Activated effector memory CD4-positive, alpha-beta T cell treated with anti-CD3 and anti-CD28 coated beads, Interleukin-2, amount 50 U/mL, for 16 hours (primary cell): ENCODE measurements at regions not wholly inside any gene's neighbourhood (a gene's known extent, or its start where the extent isn't known, plus 50 kb on each side); places are given as distances from the start of the nearest gene placed in this dataset.
"Not testable (repeated sequence)": the region's sequence is repeated elsewhere in the genome, so short reads cannot be mapped to it uniquely, and the experiment has no call there.

Experiments
- DNase-seq: peaks from one replicate; pipeline ENCODE4 v3.0.0-alpha.2; 2020

DNA sequence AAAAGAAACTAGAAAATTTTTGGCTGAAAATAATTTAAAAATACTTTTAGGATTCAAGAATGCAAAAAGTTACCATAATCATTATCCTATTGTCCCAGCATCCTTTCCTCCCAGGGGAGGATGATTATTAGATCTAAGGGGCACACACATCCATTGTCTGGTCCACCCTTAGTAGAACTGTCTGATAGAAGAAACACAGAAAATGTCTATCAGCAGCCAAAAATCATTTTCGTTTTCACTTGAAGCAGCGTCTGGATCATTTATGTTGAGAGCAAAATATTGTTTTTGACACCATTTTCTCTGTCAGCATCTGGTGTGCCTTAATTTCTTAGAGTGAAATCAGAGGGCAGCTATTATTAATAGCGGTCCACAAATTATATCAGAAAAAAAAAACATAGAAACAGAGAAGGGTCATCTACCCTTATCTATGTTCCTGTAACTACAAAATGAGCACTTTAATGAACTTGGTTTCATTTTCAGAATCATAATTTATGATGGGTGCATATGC is 446.3 kb downstream of the TRAM1L1 start:
- DNase-seq: no peak

DNA sequence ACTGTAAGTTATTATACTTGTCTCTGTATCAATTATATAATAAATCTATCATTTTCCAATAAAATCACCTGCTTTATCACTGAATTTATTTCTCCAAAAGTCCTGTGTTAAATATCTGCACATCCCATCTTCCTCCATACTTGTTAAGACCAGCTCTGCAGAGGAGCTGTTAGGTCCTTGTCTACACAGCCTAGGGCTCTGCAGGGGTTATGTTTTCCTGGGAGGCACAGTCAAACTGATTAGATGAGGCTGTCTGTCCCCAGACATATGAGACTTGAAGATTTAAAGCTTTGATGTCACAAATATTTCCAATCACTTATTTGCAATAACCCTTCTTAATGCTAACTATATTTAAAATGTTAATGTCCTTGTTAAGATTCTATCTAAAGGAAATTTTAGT is 446.8 kb downstream of the TRAM1L1 start:
- no peak for DNase-seq

DNA sequence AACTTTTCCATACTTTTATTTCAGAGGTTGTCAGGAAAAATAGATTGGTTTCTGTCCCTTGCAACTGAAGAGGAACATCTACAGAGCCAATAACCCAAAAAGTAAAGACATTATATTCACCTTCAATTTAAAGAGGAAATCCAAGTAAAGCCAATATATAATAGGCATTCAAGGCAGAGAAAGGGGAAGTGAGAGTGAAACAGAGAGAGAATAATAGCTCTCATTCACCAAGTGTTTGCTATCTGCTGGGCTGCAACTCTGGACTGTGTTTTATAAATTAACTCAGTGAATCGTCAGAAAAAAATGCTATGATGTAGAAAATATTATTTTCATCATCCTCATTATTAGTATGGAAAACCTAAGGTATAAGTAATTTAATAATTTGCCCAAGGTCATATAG is 448.5 kb downstream of the TRAM1L1 start:
- DNase-seq: no peak

DNA sequence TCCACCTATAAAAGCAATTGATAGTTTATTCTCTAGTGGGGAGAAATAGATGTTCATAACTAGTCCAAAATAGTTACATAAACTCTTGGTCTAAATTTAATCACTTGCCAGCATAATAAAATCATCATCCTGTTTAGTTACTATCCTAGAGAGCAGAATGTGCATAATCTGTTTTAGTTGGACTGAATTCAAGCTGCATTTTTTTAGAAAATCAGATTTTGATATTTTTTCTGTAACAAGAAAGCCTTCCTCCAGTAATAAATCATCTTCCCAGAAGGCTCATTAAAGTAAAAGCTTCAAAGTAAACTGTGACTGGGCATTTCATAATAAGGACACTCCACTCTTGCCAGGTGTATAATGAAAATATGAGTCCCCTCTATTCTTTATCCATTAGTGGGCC is 453.1 kb downstream of the TRAM1L1 start:
- DNase-seq: no peak

DNA sequence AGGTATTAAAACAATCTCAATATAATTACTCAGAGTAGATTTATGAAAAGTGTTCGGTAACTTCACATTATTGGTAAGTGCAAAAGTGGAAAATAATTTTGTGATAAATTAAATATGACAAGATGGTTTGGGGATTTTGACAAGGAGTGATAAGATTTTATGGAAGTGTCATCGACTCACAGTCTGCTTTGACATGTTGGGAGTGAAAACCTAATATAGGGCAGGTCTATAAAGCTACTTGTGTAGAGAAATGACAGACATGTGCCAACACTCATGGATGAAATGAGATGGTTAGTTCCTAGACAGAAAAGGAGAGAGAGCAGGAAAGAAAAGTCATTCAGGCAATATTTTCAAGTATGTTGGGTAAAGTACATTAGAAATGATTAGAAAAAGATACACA is 456.8 kb downstream of the TRAM1L1 start:
- no peak for DNase-seq

DNA sequence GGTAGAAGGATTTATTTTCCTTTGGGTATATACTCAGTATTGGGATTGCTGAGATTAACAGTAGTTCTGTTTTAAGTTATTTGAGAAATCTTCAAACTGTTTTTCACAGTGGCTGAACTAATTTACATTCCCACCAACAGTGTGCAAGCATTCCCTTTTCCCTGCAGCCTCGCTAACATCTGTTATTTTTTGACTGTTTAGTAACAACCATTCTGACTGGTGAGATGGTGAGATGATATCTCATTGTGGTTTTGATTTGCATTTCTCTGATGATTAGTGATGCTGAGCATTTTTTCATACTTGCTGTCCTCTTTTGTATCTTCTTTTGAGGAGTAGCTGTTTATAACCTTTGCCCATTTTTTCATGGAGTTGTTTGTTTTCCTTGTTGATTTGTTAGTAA is 457.8 kb downstream of the TRAM1L1 start:
- DNase-seq: no peak

DNA sequence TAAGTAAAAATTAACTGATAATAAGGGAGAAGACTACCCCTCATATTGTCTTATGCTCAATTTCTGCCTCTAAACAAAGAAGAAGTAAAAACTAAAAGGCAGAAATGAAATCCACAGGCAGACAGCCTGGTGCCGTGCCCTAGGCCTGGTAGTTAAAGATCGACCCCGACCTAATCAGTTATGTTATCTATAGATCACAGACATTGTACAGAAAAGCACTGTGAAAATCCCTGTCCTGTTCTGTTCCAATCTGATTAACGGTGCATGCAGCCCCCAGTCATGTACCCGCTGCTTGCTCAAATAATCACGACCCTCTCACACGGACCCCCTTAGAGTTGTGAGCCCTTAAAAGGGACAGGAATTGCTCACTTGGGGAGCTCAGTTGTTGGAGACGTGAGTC is 465.9 kb downstream of the TRAM1L1 start:
- DNase-seq: not testable (repeated sequence)

DNA sequence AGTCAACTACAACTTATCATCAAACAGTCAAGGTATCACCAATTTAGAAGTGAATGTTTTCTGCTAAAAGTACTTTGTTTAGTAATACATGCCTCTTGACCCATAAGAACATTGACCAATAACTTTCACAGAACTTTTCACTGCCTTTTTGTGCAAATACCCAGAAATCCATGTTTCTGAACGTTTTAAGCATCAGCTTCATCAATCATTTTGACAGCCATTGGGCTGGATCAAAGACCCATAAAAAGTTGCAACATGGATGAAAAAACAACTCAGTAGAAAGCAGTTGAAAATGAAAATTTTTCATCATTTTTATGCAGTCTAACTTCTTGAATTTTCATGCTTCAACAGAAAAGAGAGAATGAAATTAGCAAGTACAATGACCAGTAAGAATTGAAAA is 466.7 kb downstream of the TRAM1L1 start:
- DNase-seq: no peak

DNA sequence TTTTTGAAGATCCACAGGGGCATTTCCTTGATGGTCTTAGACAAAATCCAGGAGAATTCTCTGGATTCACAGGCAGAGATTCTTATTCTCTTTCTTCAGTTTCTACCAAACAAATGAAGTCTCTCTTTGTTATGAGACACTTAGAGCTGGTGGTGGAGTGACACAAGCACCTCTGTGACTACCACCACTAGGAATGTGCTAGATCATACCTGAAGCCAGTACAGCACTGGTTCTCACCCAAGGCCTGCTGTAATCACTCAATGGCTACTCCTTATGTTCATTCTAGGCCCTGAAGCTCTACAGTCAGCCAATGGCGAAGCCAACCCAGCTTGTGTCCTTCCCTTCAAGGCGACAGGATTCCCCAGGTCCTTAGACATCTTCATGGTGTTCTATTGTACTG is 482.3 kb downstream of the TRAM1L1 start:
- no peak for DNase-seq

DNA sequence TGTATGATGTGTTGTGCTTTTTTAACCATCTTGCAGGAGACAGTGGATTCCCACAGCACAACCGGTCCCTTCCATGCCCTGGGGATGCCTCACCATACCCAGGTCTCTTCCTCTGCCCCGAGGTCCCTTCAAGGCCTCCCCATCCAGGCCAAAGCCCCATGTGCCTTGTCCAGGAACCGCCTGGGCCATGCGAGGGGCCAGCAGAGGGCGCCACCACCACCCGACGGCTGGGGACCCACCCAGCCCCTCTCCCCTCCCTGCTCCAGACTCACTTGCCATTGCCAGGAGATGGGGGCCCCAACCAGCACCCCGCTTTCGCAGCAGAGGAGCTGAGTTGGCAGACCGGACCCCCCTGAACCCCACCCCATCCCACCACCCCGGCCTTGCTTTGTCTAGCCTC is 485.5 kb downstream of the TRAM1L1 start:
- DNase-seq: no peak

DNA sequence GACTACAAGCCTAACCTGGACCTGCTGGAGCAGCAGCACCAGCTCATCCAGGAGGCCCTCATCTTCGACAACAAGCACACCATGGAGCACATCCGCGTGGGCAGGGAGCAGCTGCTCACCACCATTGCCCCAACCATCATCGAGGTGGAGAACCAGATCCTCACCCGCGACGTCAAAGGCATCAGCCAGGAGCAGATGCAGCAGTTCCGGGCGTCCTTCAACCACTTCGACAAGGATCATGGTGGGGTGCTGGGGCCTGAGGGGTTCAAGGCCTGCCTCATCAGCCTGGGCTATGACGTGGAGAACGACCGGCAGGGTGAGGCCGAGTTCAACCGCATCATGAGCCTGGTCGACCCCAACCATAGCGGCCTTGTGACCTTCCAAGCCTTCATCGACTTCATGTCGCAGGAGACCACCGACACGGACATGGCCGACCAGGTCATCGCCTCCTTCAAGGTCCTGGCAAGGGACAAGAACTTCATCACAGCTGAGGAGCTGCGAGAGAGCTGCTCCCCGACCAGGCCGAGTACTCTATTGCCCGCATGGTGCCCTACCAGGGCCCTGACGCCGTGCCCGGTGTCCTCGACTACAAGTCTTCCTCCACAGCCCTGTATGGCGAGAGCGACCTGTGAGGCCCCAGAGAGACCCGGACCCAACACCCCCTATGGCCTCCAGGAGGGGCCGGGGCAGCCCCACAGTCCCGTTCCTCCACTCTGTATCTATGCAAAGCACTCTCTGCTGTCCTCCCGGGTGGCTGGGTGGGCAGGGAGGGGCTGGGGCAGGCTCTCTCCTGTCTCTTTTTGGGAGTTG is 486.2 kb downstream of the TRAM1L1 start:
- no peak for DNase-seq

DNA sequence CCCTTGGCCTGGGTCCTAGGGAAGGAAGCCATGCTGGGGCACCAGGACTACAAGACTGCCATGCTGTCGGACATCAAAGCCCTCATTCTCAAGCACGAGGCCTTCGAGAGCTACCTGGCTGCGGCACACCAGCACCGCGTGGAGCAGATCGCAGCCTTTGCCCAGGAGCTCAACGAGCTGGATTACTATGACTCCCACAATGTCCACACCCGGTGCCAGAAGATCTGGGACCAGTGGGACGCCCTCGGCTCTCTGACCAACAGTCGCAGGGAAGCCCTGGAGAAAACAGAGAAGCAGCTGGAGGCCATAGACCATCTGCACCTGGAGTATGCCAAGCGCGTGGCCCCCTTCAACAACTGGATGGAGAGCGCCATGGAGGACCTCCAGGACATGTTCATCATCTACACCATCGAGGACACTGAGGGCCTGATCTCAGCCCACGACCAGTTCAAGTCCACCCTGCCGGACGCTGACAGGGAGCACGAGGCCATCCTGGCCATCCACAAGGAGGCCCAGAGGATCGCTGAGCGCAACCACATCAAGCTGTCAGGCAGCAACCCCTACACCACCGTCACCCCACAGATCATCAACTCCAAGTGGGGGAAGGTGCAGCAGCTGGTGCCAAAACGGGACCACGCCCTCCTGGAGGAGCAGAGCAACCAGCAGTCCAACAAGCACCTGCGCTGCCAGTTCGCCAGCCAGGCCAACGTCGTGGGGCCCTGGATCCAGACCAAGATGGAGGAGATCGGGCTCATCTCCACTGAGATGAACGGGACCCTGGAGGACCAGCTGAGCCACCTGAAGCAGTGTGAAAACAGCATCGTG is 487.0 kb downstream of the TRAM1L1 start:
- DNase-seq: no peak

DNA sequence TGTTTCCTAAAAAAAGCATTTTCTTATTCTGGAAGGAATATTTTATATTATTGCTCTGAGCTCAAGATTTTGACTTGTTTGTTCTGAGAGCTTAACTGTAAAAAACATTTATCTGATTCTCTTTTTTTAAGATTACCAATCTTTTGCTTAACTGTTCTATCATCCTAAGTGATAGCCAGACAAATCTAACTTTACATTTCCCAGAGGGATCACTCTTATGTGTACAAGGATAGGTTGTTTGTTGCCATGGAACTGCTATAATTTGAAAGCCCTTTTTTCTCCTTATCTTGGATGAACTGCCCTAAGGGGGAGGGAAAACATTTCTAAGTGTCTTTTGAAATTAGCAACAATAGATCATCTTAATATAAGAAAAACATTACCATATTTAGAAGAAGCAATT is 494.7 kb downstream of the TRAM1L1 start:
- no peak for DNase-seq

DNA sequence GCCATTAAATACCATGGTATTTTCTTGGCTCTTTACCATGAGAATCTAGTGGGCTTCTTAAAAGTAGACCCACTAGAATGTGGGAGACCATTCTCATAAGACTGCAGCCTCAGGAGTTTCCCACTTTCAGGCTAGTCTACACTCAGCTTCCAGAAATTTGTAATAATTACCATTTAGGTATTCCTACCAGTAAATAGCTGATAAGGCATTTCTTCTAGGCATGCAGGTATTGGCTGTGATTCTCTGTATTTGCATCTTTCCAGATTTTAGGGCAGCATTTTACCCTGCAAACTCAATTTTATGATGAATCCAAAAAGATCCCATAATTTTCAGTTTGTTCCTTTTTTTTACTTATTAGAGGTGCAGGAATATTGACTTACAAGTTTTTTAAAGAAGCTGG is 496.6 kb downstream of the TRAM1L1 start:
- DNase-seq: no peak

DNA sequence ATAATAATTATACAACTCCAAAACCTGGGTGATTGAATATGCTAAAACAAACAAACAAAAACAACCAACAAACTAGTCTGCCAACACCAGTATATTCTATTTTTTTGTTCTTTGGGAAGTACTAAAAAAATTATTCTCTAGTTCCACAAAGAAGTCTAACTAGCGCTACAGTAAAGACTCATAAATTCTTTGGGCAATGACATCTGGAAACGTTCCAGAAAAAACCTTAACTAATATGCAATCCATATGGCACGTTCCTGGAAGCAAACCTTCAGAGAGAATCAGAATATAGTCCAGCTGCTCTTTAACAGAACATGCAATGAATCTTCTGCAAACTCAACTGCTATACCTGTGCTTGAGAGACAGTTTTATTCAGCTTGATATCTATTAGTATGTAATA is 500.1 kb downstream of the TRAM1L1 start:
- no peak for DNase-seq

DNA sequence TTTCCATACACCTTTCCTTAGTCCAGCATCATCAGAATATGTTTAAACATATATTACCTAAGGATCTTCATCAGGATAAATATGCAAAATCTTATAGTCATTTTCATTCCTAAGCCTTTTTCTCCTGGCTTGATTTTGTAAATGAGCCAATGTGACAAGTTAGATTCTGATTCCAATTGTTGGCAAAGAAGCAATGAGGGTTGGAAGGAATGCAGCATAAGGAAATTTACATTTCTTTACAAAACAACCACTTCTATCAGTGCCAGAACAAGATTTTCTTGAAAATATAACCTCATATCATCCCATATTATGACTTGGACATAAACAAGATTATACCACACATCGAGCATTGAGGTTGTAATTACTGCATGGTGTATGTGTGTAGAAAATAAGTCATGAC is 508.1 kb downstream of the TRAM1L1 start:
- DNase-seq: no peak

DNA sequence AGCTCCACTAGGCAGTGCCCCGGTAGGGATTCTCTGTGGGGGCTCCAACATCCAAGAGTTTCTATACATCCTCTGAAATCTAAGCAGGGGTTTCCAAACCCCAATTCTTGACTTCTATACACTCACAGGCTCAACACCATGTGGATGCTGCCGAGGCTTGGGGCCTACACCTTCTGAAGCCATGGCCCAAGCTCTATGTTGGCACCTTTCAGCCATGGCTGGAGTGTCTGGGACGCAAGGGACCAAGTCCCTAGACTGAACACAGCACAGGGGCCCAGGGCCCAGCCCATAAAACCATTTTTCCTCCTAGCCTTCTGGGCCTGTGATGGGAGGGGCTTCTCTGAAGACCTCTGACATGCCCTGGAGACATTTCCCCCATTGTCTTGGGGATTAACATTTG is 511.8 kb downstream of the TRAM1L1 start:
- no peak for DNase-seq

DNA sequence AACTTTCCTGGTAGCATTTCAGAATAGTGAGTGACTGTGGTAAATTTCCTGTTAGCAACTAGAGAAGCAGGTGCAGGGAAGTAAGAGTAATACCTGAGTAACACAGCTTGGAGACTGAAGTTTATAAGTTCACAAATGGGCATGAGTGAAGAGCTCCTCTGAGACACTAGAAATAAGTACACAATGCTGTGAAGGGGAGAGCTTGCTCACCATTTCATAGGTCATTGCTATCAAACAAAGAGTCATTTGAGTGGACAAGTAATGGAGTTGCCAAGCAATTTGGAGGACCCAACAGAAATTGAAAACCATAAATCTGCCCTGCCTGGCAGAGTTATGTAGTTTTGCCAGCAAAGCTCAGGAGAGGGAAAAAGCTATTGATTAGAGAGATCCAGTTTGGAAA is 523.6 kb downstream of the TRAM1L1 start:
- no peak for DNase-seq

DNA sequence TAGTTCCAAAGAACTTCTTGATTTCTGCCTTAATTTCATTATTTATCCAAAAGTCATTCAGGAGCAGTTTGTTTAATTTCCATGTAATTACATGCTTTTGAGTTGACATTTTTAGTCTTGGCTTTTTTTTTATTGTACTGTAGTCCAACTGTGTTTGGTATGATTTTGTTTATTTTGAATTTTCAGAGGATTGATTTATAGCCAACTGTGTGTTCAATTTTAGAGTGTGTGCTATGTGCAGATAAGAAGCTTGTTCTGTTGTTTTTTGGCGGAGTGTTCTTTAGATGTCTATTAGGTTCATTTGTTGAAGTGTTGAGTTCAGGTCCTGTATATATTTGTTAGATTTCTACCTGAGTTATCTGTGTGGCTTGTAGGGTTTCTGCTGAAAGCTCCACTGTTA is 533.6 kb downstream of the TRAM1L1 start:
- DNase-seq: no peak

DNA sequence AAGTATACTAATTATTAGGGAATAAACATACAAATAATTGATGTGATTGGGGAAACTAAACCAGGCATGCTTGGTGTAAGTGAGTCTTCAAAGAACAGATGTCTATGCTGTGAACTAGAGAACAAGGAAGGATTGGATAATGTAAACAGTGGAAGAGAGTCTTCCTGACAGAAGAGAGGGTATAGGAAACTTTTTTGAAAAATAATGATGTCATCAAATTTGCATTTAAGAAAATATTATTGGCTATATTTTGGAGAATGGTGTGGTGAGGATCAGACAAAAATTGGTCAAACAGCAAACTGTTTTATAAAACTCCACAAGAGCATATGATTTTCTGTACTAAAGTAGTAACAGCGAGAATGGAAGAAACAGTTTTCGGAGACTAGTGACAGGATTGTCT is 537.7 kb downstream of the TRAM1L1 start:
- DNase-seq: no peak

DNA sequence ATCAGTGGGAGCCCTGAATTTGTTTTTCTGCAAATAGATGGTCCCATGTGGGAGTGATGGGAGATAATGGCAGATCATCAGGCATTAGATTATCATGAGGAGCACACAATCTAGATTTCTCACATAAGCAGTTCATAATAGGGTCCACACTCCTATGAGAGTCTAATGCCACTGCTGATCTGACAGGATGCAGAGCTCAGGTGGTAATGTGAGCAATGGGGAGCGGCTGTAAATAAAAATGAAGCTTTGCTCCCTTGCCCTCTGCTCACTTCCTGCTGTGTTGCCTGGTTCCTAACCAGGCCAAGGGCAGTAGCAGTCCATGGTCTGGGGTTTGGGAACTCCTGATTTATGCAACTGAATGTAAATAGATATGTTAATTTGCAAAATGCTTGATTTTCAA is 538.6 kb downstream of the TRAM1L1 start:
- DNase-seq: no peak

DNA sequence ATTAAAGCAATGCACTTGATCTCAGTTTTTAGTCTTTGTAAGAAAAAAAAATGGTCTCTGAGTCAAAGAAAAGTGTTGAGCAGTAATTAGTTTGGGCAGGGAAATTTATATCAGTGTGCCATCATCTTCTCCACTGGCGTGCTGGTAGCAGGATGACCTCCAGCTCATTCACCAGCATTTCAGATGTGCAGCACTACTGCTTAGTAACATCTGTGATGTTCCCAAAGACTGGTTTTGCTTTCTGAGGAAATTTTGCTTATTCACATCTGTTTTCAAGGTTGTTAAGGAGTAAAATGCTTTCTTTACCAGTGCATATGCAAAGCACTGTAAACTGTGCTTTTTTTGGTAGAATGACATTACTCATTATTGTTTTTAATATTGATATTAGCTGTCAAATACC is 540.4 kb downstream of the TRAM1L1 start:
- no peak for DNase-seq

DNA sequence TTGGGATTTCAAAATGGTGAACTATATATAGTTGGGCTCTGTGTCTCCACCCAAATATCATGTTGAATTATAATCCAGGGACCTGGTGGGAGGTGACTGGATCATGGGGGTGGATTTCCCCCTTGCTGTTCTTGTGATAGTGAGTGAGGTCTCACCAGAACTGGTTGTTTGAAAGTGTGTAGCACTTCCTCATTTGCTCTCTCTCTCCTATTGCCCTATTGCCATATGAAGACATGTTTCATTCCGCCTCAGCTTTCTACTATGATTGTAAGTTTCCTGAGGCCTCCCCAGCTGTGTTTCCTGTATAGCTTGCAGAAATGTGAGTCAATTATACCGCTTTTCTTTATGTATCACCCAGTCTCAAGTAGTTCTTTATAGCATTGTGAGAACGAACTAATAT is 545.6 kb downstream of the TRAM1L1 start:
- no peak for DNase-seq

DNA sequence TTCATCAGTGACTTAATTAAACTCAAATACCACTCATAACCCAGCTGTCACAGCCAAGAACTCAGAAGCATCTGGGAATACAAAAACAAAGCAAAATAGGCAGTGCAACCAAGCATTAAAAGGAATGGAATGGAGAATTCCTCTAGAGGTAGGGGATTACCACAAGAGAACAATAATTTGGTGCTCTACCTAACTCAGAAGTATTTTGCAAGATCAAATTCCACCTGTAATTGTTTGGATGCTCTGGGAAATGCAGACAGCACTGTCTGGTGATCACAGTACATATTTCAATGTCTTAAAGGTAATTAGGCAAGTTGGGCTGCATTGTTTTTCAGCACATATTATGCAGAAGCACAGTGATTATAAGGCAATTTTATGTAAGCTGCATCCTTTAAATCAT is 547.5 kb downstream of the TRAM1L1 start:
- DNase-seq: no peak
